ENCODE measurements at regions not wholly inside any gene's neighbourhood (a gene's known extent, or its start where the extent isn't known, plus 50 kb on each side); places are given as distances from the start of the nearest gene placed in this dataset.

GRCh38 chr2:145124085-145124484 is 604.2 kb upstream of the ZEB2 start:
- ChIA-PET CTCF (interaction anchor here (0.7 to 1.5 kb wide), 2 partner anchors 9 to 12 kb away, joined by 3 read pairs; no protein-coding TSS in a partner anchor), POLR2A (no interaction called here)
- no peak for DNase-seq (ENCODE audit: extremely low spot score)
- TF ChIP-seq CTCF (IDR thresholded peaks at IDR 0.05; ENCODE audit: control extremely low read depth, extremely low read depth, low read depth, missing control alignments): no peak

DNA sequence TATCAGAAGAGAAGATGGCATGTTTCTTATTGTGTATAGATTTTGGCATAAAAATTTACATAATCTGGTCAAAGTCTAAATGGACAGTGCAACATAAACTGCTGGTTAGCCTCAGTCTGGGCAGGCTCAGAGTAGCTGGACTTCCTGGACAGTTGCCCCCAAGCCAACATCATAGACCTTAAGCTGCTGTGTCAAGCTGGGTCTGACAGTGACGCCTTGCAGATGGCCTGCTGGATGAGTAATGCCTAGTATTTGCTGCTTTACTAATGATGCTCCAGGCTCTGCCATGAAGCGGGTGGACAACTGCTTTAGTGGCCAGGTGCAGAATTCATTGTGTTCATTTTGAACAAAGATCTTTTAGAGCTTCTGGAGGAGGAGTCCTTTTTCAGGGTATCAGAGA is 603.7 kb upstream of the ZEB2 start:
- DNase-seq (ENCODE audit: extremely low spot score): no peak
- ChIA-PET POLR2A (no interaction called here), CTCF (interaction anchor here (0.7 to 1.5 kb wide), 2 partner anchors 9 to 12 kb away, joined by 3 read pairs; no protein-coding TSS in a partner anchor)
- TF ChIP-seq CTCF (IDR thresholded peaks at IDR 0.05; ENCODE audit: control extremely low read depth, extremely low read depth, low read depth, missing control alignments): no peak

GRCh38 chr2:145119225-145119624 is 599.3 kb upstream of the ZEB2 start:
- CTCF ChIA-PET: no interaction called here
- TF ChIP-seq CTCF (IDR thresholded peaks at IDR 0.05; ENCODE audit: control extremely low read depth, extremely low read depth, low read depth, missing control alignments): no peak

GRCh38 chr2:145116834-145117725 is 597.2 kb upstream of the ZEB2 start:
- CTCF ChIA-PET: no interaction called here
- no peak for DNase-seq (ENCODE audit: extremely low spot score)
- TF ChIP-seq CTCF (IDR thresholded peaks at IDR 0.05; ENCODE audit: control extremely low read depth, extremely low read depth, low read depth, missing control alignments): no peak
- POLR2A ChIA-PET: no interaction called here

More at GRCh38 chr2:145119225-145119624, 599.3 kb upstream of the ZEB2 start:
- POLR2A ChIA-PET: no interaction called here
- peak; percentile 2 for DNase-seq (ENCODE audit: extremely low spot score)

DNA sequence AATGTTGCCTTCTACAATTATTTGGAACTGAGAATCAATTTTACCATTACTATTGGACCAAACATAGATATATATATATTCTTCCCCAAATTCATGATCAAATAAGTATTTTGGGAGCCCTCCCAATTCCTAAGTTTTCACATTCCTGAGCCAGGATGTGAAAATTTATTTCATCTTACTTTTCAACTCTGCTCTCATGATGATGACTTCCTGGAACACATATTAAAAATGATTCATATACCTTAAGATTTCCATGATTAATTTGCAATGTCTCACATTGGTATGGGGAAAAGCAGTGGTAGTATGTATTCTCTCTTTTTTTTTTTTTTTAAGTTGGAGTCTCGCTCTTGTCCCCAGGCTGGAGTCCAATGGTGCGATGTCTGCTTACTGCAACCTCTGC is 596.1 kb upstream of the ZEB2 start:
- no peak for DNase-seq (ENCODE audit: extremely low spot score)
- ChIA-PET CTCF (interaction anchor here (1.3 kb wide), 1 partner anchor 15 kb away, joined by 3 read pairs; no protein-coding TSS in a partner anchor), POLR2A (no interaction called here)
- TF ChIP-seq CTCF (IDR thresholded peaks at IDR 0.05; ENCODE audit: control extremely low read depth, extremely low read depth, low read depth, missing control alignments): no peak

DNA sequence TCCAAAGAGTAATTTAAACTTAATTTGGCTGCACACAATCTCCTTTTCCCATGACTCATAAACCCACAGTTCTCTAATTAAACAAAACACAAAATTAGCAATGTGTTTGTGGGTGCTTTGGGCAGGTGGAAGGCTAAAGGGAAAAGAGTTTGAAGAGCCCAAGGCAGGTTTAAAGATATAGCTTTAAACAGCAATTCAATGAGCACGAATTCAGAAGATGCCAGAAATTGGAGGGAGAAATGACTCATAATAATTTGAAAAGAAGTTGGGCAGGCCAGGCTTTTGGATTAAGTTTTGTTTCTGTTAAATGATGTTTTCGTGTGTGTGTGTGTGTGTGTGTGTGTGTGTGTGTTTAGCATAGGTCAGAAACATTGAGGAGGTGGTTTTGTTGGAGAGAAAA is 594.8 kb upstream of the ZEB2 start:
- POLR2A ChIA-PET: no interaction called here
- CTCF ChIA-PET: interaction anchor here (1.0 to 1.3 kb wide), 2 partner anchors 9 to 16 kb away, joined by 3 read pairs; no protein-coding TSS in a partner anchor
- TF ChIP-seq CTCF (IDR thresholded peaks at IDR 0.05; ENCODE audit: control extremely low read depth, extremely low read depth, low read depth, missing control alignments): no peak
- no peak for DNase-seq (ENCODE audit: extremely low spot score)
